Mammary epithelial cell (primary cell): ENCODE measurements at regions not wholly inside any gene's neighbourhood (a gene's known extent, or its start where the extent isn't known, plus 50 kb on each side); places are given as distances from the start of the nearest gene placed in this dataset.

Source experiments
- CTCF ChIP-seq, 2 donors: IDR thresholded peaks in 1 of 2; conservative IDR thresholded peaks in 1 of 2; 2 replicates each; pipeline ENCODE4 v1.5.1; 2011 to 2012; ENCODE audit warnings: inconsistent platforms in 2 of 2, low read length in 2 of 2, mild to moderate bottlenecking in 2 of 2, control low read depth in 1 of 2, low read depth in 1 of 2; ENCODE audit not compliant: insufficient read depth in 1 of 2; ENCODE audit errors: extremely low read depth in 1 of 2
- EZH2 ChIP-seq: IDR thresholded peaks from 2 replicates; pipeline ENCODE4 v1.6.1; 2012; ENCODE audit warnings: low read length, inconsistent platforms, borderline replicate concordance

GRCh38 chr20:22430154-22430745 is 154.1 kb downstream of the FOXA2 start:
- TF ChIP-seq CTCF (conservative IDR thresholded peaks at IDR 0.05 in 1 of 2, IDR thresholded peaks at IDR 0.05 in 1 of 2; ENCODE audit: extremely low read depth in 1 of 2, insufficient read depth in 1 of 2, low read depth in 1 of 2, low read length in 2 of 2) (no peak), EZH2 (no peak)
